OCI-LY1 (cell line): ENCODE measurements at regions not wholly inside any gene's neighbourhood (a gene's known extent, or its start where the extent isn't known, plus 50 kb on each side); places are given as distances from the start of the nearest gene placed in this dataset.

Experiments used
- EZH2 ChIP-seq: fragments of 200-600 bp; sonication (generic), shearing (Covaris generic); IDR thresholded peaks from 2 replicates; pipeline ENCODE4 v1.8.0; 2017; ENCODE audit warnings: borderline replicate concordance, mixed run types, mild to moderate bottlenecking, antibody characterized with exemption, low read length, moderate library complexity, mixed read lengths
- TF ChIP-seq, protein P1 (sequence below): fragments of 200-600 bp; sonication (generic), shearing (Covaris generic); IDR thresholded peaks from 2 replicates; pipeline ENCODE4 v1.5.1; 2017; ENCODE audit warnings: mild to moderate bottlenecking, antibody characterized with exemption, low read length, moderate library complexity, mixed read lengths

- TF ChIP-seq, protein P1, sequence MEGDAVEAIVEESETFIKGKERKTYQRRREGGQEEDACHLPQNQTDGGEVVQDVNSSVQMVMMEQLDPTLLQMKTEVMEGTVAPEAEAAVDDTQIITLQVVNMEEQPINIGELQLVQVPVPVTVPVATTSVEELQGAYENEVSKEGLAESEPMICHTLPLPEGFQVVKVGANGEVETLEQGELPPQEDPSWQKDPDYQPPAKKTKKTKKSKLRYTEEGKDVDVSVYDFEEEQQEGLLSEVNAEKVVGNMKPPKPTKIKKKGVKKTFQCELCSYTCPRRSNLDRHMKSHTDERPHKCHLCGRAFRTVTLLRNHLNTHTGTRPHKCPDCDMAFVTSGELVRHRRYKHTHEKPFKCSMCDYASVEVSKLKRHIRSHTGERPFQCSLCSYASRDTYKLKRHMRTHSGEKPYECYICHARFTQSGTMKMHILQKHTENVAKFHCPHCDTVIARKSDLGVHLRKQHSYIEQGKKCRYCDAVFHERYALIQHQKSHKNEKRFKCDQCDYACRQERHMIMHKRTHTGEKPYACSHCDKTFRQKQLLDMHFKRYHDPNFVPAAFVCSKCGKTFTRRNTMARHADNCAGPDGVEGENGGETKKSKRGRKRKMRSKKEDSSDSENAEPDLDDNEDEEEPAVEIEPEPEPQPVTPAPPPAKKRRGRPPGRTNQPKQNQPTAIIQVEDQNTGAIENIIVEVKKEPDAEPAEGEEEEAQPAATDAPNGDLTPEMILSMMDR = no peak
- TF ChIP-seq EZH2 = no peak
Measured at GRCh38 chr4:187333151-187333550, 609.5 kb upstream of the FAT1 start.
